HEK293 (cell line): ENCODE measurements at regions not wholly inside any gene's neighbourhood (a gene's known extent, or its start where the extent isn't known, plus 50 kb on each side); places are given as distances from the start of the nearest gene placed in this dataset.

ENCODE experiments used
- CTCF ChIA-PET: fragments of 350-600 bp; formaldehyde crosslinking; extraction: SDS; loops from one replicate; lab custom pipeline; 2021; ENCODE audit warnings: antibody characterized with exemption; lab: Yijun Ruan, JAX
- POLR2A ChIA-PET: fragments of 300-600 bp; formaldehyde crosslinking; extraction: SDS; loops from one replicate; lab custom pipeline; 2020; ENCODE audit warnings: antibody characterized with exemption, inconsistent platforms; lab: Yijun Ruan, JAX
- H3K27ac ChIP-seq: fragments of 200-500 bp; sonication (Bioruptor generic); 2 replicates; pipeline ENCODE4 v1.5.1; 2014; ENCODE audit warnings: low read depth, low read length, control low read depth, inconsistent platforms; ENCODE audit errors: extremely low read depth
- H3K36me3 ChIP-seq, 2 experiments: fragments of 200-500 bp in 1 of 2; sonication (Bioruptor generic) in 1 of 2; 1 replicate in 1 of 2; 2 replicates in 1 of 2; pipeline ENCODE4 v1.5.1; 2014 to 2017; ENCODE audit warnings: inconsistent platforms in 2 of 2, low read length in 2 of 2; ENCODE audit not compliant: control insufficient read depth in 2 of 2, insufficient read depth in 1 of 2
- H3K4me1 ChIP-seq: fragments of 200-500 bp; sonication (Bioruptor generic); 2 replicates; pipeline ENCODE4 v1.5.1; 2014; ENCODE audit warnings: mild to moderate bottlenecking, low read length, inconsistent platforms; ENCODE audit not compliant: control insufficient read depth, insufficient read depth
- H3K4me3 ChIP-seq: 2 replicates; pipeline ENCODE4 v1.5.1; 2011; ENCODE audit warnings: low read depth, mild to moderate bottlenecking, control low read depth, low read length, moderate library complexity
- H3K9me3 ChIP-seq: fragments of 200-500 bp; sonication (Bioruptor generic); 2 replicates; pipeline ENCODE4 v1.5.1; 2014; ENCODE audit warnings: low read depth, low read length, inconsistent platforms; ENCODE audit not compliant: control insufficient read depth, insufficient read depth
- GLI2 ChIP-seq: fragments of 450-650 bp; formaldehyde crosslinking; IDR thresholded peaks from 2 replicates; pipeline ENCODE4; 2017; ENCODE audit warnings: missing biosample characterization, missing genetic modification characterization, low read depth, borderline replicate concordance
- KLF1 ChIP-seq: fragments of 450-650 bp; formaldehyde crosslinking; IDR thresholded peaks from 2 replicates; pipeline ENCODE4 v1.5.1; 2016; ENCODE audit warnings: missing biosample characterization, missing genetic modification characterization
- KLF8 ChIP-seq: fragments of 450-650 bp; formaldehyde crosslinking; IDR thresholded peaks from 2 replicates; pipeline ENCODE4 v1.5.1; 2016; ENCODE audit warnings: missing biosample characterization, missing genetic modification characterization
- KLF9 ChIP-seq: fragments of 450-650 bp; formaldehyde crosslinking; IDR thresholded peaks from 2 replicates; pipeline ENCODE4 v1.5.1; 2016; ENCODE audit warnings: missing biosample characterization, missing genetic modification characterization, low read depth
- SCRT1 ChIP-seq: fragments of 450-650 bp; formaldehyde crosslinking; IDR thresholded peaks from 2 replicates; pipeline ENCODE4 v1.5.1; 2016; ENCODE audit warnings: missing biosample characterization, missing genetic modification characterization, borderline replicate concordance
- SETDB1 ChIP-seq: IDR thresholded peaks from one replicate; pipeline ENCODE4 v1.6.1; 2017; ENCODE audit warnings: mild to moderate bottlenecking, low read length, moderate library complexity, mixed read lengths; ENCODE audit not compliant: insufficient read length
- TRIM28 ChIP-seq: IDR thresholded peaks from 2 replicates; pipeline ENCODE4 v1.6.1; 2011; ENCODE audit warnings: low read length, control low read depth, borderline replicate concordance
- ZBTB17 ChIP-seq: fragments of 450-650 bp; formaldehyde crosslinking; IDR thresholded peaks from 2 replicates; pipeline ENCODE4 v1.5.1; 2016; ENCODE audit warnings: missing biosample characterization, missing genetic modification characterization
- ZIC2 ChIP-seq: fragments of 450-650 bp; formaldehyde crosslinking; IDR thresholded peaks from 2 replicates; pipeline ENCODE4 v1.5.1; 2016; ENCODE audit warnings: missing biosample characterization, missing genetic modification characterization
- ZNF146 ChIP-seq: fragments of 450-650 bp; formaldehyde crosslinking; IDR thresholded peaks from 2 replicates; pipeline ENCODE4 v1.5.1; 2016; ENCODE audit warnings: missing biosample characterization, missing genetic modification characterization
- ZNF24 ChIP-seq: fragments of 450-650 bp; formaldehyde crosslinking; IDR thresholded peaks from 2 replicates; pipeline ENCODE4 v1.5.1; 2016; ENCODE audit warnings: missing biosample characterization, missing genetic modification characterization
- ZNF404 ChIP-seq: fragments of 450-650 bp; formaldehyde crosslinking; IDR thresholded peaks from 2 replicates; pipeline ENCODE4 v1.5.1; 2017; ENCODE audit warnings: missing biosample characterization, missing genetic modification characterization
- ZNF596 ChIP-seq: fragments of 450-650 bp; IDR thresholded peaks from 2 replicates; pipeline ENCODE4 v1.5.0; 2018; ENCODE audit warnings: missing biosample characterization, mild to moderate bottlenecking, missing genetic modification characterization, moderate library complexity
- ZNF623 ChIP-seq: fragments of 450-650 bp; formaldehyde crosslinking; IDR thresholded peaks from 2 replicates; pipeline ENCODE4 v1.5.1; 2016; ENCODE audit warnings: missing biosample characterization, missing genetic modification characterization
- ZSCAN23 ChIP-seq: fragments of 450-650 bp; formaldehyde crosslinking; IDR thresholded peaks from 2 replicates; pipeline ENCODE4 v1.5.1; 2016; ENCODE audit warnings: missing biosample characterization, missing genetic modification characterization

DNA sequence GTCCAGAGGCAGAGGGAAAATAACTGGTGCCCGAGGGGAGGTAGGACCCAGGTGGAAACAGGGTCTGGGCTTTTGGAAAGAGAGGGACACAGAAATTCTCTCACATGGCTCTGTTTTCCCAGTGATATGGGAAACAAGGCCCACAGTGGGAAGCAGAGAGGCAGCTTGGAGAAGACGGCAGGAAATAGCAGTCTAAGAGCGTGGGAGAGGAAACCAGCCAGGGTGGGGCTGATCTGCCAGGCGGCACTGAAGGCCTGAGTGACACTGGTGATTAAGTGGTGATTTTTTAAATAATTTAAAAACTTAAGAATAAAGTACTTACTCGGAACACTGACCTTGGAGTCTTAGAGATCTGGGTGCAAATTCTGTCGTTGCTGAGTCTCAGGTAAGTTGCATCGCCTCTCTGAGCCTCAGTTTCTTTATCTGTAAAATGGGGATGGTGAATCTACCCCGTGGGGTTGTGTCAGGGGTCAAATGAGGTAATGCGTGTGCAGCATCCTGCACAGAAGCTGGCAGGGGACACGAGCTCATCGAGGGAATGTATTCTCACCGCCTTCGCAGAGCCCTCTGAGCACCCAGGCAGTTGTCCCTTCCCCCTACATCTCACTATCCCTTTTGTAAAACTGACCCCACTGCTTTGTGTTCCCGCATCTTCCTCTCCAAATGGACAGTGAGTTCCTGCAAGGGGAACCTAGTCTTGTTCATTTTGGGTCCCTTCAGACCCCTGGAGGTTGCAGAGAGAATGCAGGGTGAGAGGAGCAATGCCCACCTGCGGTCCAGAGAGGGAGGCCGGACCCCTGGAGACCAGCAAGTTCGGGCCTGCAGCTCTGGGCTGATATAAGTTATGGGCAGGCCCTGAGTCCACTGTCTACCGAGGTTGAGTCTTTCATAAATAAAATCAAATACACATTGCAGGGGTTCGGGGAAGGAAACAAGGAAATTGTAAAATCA, 228.6 kb upstream of the PMEPA1 start:
- Histone ChIP-seq H3K9me3 (no peaks in the 10 kb centered on the region), H3K4me1 (0 out of 2 replicates have a peak, but pooled peaks cover 2% of the 10 kb centered on the region), H3K36me3 (no peaks in the 10 kb centered on the region), H3K4me3 (no peak overlapping the region), H3K27ac (no peak overlapping the region)
- POLR2A ChIA-PET, result no interaction called here
- no peak for TF ChIP-seq ZNF623
- peak; percentile 31; the same call in 1 of the 2 replicates for TF ChIP-seq ZIC2 (tag by site-specific recombination)
- CTCF ChIA-PET, result interaction anchor here (0.6 to 0.7 kb wide), 2 partner anchors 162 to 288 kb away, joined by 3 read pairs; no protein-coding TSS in a partner anchor

- H3K4me1 ChIP-seq, result 0 out of 2 replicates have a peak, but pooled peaks cover under 1% of the 10 kb centered on the region
- no peak overlapping the region for H3K4me3 ChIP-seq
- H3K27ac ChIP-seq, result no peak overlapping the region
- no peaks in the 10 kb centered on the region for H3K36me3 ChIP-seq
- ChIA-PET CTCF (no interaction called here), POLR2A (no interaction called here)
- TF ChIP-seq ZBTB17 (tag by site-specific recombination) (no peak), TRIM28 (no peak), ZNF404 (no peak), SETDB1 (no peak), ZNF146 (tag by site-specific recombination) (peak; percentile 53; the same call in 1 of the 2 replicates)
- H3K9me3 ChIP-seq, result no peaks in the 10 kb centered on the region
Observed at GRCh38 chr20:57936636-57937385, 227.0 kb upstream of the PMEPA1 start.

DNA sequence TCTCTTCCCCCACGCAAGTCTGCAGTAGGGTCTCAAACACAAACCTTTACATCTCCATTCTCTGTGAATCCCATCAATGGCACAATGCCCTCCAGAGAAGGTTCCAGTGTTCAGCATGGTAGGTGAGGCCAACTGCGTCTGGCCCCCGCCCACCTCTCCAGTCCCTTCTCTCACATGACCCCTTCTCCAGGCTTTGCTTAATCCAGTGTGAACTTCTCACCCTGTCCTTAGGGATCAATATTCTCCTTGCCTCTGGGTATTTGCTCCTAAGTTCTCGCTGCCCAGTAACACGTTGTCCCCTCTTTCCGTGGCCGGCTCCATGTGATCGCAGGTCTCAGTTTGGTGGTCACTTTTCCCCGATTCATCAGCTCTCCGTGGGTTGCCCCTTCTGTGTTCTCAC, 225.1 kb upstream of the PMEPA1 start:
- ChIA-PET POLR2A (no interaction called here), CTCF (interaction anchor here (0.7 kb wide), 1 partner anchor 105 kb away, joined by 3 read pairs; no protein-coding TSS in a partner anchor)
- no peaks in the 10 kb centered on the region for H3K36me3 ChIP-seq
- no peak overlapping the region for H3K27ac ChIP-seq
- no peak overlapping the region for H3K4me3 ChIP-seq
- no peaks in the 10 kb centered on the region for H3K4me1 ChIP-seq
- TF ChIP-seq ZSCAN23 (tag by site-specific recombination) (no peak), ZNF596 (tag by site-specific recombination) (no peak), SCRT1 (tag by site-specific recombination) (no peak), KLF8 (tag by site-specific recombination) (no peak), KLF1 (no peak), GLI2 (tag by site-specific recombination) (no peak)
- TF ChIP-seq, all 188 proteins: peak for 0
- no peaks in the 10 kb centered on the region for H3K9me3 ChIP-seq

DNA sequence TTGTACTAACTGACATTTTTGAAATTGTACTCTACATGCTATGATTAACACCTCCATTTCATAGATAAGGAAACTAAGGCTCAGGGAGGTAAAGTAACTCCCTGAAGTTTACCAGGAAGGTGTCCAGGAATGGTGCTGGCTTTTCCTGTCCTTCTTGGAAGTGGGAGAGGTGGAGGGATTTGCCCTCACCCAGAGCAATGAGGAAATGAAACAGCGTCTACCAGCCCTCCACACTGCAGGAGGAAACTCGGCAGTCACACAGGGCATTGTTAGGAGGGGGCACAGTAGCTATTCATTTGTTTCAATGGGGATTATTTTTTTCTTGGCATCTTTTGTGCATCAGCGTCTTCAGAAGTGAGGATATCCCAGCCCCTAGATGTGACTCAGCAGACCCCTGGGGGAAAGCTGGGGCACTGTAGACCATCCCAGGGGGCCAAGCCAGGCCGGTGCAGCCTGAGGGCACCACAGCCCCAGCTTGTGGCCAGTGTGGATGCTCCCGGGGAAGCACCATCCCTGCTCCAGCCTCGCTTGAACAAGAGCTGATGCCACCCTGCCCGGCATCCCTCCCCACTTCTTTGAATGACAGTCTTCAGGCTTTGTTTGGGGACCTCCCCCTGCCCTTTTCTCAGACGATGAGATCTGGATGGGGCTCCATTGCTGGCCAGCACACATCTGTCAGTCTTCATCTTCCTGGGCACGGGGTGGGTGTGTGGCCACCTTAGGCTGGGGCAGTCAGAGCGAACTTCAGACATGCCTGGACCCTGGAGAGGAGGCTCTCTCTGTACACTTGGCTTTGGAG, 224.4 kb upstream of the PMEPA1 start:
- Histone ChIP-seq H3K4me3 (no peak overlapping the region), H3K4me1 (no peaks in the 10 kb centered on the region), H3K36me3 (no peaks in the 10 kb centered on the region), H3K9me3 (no peaks in the 10 kb centered on the region), H3K27ac (no peak overlapping the region)
- TF ChIP-seq SCRT1 (tag by site-specific recombination) (no peak), ZNF24 (tag by site-specific recombination) (no peak), ZIC2 (tag by site-specific recombination) (peak; percentile 76), KLF9 (no peak)
- POLR2A ChIA-PET, result no interaction called here
- CTCF ChIA-PET, result interaction anchor here (0.7 to 0.8 kb wide), 2 partner anchors 15 to 105 kb away, joined by 3 read pairs; no protein-coding TSS in a partner anchor
